GM18870 (cell line): ENCODE measurements at regions not wholly inside any gene's neighbourhood (a gene's known extent, or its start where the extent isn't known, plus 50 kb on each side); places are given as distances from the start of the nearest gene placed in this dataset.

Experiments used
- ATAC-seq: cut with Tn5 transposase; IDR thresholded peaks from one replicate; pipeline ENCODE4 v1.9.1; 2021; ENCODE audit warnings: moderate library complexity; ENCODE audit not compliant: unreplicated experiment

DNA sequence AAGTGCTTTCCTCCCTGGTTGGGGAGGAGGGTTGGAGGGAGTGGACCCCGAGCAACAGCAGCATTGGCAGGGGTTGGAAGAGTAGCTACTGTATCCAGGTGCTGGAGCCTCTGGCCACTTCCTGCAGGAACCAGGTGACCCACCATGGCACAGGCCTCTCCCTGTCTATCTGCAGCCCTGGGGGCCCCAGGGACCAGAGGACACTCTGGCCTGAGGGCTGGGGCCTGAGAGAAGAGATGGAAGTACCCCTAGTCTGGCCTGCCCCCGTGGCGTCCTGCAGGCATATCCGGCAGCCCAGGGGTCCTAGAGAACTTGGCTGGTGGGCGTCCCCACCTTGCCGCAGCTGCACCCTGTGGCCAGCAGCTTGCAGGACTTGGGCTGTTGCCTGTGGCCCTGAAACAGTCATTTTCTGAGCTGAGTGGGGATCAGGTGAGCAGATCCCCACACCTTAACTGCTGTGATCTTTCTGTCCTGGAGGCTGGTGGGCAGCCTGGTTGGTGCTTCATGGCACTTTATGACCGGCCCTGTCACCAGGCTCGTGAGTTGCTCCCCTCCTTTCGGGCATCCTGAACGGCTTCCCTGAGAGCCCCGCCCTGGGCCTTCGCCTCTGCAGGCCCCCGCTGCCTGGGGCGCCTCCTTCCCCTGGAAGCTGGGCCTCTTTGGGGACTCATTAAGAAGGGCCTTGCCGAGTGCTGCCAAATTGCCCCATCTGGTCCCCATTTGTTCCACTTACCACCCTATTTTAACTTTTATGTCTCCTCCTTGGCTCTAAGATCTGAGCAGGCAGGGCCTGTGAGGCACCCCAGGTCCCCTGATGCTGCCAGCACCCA, 298.6 kb downstream of the SEC14L1 start:
- ATAC-seq = no peak

DNA sequence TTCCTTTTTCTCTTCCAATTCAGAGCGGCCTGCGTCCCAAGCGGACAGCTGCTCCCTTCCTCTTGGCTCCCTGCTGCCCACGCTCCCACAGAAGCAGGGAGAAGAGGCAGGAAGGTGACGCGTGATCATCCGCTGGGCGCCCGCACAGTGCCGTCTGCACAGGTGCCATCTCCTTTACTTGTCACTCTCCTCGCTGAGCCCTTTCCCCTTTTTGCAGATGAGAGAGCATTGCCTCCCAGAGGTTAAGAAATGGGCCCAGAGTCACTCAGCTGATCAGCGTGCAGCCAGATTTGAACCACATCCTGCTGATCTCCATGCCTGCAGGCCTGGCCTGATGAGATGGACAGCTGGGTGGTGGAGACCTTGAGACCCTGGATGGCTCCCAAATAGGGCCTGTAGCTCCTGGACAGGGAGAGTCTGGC, 299.8 kb downstream of the SEC14L1 start:
- ATAC-seq = no peak

DNA sequence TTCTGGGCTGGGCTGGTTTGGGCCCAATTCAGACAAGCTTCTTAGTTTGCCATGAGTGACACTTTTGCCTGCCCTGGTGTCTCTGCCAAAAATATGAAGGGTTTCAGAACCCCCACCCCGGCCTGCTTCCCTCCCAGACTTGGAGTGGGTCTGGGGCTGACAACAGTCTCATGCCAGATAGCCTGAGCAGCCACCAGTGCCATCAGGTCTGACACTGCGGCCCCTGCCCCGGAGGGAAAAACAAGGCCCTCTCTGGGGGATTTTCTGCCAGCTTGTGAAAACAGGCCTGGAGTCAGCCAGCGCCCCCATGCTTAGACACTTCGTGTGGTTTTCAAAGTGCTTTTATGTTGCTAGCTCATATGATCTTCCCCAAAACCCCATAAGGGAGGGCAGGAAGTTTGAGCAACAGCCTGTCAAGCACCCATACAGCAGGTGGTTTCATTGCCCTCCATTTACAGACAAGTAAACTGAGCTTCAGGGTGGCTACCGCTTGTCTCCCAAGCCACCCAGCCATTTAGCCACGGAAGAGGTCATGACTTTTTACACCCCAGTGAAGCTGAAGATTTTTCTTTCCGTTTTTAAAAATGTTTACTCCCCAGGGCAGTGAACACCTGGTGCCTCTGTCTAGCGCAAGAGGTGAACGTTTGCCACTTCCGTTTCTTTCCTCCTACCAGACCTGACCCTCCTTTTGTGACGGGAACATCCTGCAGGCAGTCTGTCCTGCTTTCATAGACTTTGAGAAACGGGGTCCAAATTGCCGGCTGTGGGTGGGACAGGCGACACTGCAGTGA, 300.6 kb downstream of the SEC14L1 start:
- peak; percentile 49 for ATAC-seq

DNA sequence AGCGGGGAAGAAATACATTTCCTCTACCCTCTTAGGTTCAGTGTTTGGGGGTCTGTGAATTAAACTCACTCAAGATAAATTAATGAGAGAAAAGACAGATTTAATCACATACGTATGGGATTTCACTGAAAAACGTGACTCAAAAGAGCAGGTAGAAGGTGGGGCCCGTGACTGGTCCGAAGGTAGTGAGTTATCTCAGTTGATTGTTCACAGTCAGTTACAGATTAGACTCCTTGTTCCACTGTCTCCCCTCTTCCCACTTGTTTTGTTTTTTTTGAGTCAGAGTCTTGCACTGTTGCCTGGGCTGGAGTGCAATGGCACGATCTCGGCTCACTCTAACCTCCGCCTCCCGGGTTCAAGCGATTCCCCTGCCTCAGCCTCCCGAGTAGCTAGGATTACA, 301.2 kb downstream of the SEC14L1 start:
- no peak for ATAC-seq

DNA sequence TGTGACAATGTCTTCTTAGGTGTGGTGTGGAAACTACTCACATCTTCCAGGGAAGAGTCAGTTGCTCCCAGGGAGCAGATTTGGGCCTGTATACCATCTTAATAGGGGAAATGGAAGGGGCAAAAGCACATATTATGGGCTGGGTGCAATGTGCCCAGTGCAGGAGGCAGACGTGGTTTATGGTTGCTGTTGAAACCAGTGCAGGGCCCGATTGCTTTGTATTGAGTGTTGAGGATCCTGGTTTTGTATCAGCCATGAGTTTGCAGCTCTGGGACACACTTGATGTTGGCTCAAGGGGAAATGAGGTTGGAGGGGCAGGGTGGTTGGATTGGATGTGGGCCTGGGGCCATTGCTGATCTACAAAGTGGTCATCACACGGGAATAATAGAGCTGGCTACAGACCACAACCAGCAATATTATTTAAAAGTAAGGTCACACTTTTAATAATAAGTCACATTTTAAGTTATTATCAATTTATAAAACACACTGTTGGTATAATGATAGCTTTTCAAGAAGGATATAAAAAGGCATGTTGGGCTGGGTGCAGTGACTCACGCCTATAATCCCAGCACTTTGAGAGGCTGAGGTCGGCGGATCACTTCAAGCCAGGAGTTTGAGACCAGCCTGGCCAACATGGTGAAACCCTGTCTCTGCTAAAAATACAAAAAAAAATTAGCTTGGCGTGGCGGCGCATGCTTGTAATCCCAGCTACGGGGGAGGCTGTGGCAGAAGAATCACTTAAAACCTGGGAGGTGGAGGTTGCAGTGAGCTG, 302.4 kb downstream of the SEC14L1 start:
- ATAC-seq = no peak

DNA sequence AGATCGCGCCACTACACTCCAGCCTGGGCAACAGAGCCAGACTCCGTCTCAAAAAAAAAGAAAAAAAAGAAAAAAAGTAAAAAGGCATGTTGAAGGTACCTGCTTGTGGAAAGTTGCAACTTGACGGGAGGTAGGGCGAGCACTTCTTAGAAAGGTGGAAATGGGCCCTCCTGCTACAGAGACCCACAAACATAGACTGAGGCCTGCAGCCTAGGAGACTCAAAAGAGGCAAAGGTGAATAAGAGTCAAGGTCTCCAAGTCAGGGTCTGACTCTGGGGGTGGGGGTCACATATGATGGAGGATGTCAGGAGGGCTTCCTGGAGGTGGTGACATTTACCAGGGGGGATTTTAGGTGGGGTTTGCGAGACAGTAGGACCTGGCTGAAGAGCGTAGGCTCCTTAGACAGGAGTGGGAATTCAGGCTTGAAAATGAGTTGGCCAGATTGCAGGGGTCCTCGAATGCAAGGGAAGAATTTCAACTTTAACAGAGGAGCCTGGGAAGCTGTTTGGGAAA, 303.0 kb downstream of the SEC14L1 start:
- no peak for ATAC-seq

DNA sequence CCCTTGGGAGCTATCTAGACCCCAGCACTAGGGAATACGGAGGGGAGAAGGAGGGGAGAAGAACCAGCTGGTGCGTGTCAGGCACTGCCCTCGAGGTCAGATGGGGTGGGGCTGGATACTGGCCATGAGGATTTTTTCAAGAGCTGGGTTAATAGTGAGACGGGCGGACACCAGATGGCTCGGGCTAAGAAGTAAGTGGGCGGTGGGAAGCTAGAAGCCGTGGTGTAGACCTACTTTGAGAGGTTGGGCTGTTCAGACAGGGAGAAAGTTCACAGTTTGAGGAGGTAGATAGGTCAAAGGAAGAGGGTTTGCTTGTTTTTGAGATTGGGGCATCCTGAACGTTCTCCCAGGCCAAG, 303.8 kb downstream of the SEC14L1 start:
- no peak for ATAC-seq

DNA sequence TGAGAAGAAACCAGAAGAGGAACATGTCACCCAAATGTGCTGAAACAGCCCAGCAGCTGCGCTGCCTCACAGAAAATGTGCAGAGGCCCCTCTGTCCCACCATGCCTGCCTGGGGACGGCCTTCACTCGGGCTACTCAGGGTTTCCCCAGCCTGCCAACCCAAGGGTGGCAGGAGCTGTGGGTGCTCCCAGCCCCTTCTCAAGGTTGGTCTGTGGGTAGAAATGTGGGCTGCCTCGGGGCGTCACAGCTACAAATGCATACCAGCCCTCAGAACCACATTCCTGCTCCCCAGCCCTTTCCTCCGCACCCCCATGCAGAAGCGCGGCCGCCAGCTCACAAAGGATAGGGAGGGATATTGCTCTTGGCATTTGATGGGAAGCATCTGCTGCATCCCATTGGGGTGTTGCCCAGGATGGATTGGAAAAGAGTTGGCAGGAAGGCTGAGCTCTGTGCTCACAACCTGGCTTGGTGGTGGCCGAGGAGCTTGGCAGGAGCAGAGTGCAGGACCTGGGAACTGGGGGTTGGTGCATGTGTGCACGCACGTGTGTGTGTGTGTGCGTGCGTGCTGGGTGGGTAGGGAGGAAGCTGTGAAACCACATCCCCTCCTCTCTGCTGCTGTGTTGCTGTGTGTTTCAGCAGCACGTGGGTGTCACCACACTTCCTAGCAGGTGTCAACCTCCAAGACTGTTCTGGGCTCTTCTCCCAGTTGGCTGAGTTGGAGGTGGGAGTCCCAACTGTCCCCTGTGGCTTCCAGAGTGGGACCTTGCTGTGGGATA, 304.4 kb downstream of the SEC14L1 start:
- no peak for ATAC-seq

DNA sequence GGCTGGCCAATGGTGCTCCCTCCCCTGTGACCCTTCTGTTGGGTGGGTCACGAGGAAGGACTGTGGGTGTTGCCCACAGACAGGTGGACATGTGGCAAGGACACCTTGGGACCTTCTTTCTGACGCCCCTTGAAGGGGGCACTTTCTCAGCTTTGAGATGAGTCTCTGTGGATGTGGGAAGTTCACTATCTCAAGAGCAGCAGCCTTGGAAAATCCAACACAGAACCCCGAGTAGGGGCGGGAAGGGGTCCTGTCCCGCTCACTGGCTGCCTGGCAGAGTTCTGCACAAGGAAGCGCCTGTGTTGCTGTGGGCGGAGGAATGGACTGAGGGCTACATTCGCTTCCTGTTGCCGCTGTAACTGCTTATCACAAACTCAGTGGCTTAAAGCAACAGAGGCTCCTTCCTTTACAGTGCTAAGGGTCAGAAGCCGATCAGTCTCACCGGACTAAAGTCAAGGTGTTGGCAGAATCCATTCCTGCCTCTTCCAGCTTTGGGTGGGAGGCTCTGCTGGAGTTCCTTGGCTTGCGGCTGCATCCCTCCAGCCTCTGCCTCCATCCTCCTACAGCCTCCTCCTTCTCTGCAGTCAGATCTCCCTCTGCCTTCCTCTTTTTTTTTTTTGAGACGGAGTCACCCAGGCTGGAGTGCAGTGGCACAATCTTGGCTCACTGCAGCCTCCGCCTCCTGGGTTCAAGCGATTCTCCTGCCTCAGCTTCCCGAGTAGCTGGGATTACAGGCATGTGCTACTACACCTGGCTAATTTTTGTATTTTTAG, 305.2 kb downstream of the SEC14L1 start:
- no peak for ATAC-seq

DNA sequence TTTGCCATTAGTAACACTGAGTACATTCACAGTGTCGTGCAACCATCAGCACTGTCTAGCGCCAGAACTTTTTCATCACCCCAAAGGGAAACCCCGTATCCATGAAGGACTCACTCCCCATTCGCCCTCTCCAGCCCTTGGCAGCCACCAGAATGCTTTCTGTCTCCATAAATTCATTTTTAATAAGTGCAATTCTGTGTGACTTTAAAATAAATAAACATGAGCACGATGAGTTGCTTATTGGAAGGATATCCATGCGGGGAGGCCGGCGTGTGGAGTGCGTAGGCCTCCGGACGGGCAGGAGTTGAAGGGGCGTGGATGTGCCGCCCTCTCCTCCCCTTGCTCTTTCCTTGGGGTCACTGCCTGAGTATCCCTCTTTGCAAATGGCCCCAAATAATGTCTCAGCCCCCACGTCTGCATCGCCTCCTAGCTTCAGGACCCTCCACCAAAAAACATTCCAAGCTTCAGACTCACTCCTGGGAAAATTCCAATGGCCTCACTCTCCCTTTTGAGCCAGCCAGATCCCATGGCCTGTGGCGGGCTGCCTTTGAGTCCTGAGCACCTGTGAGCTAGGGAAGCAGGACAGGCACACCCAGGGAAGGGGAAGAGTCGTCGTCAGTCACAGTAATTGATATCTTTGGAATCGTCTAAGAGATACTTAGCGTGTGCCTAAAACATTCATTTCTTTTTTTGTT, 306.3 kb downstream of the SEC14L1 start:
- no peak for ATAC-seq

DNA sequence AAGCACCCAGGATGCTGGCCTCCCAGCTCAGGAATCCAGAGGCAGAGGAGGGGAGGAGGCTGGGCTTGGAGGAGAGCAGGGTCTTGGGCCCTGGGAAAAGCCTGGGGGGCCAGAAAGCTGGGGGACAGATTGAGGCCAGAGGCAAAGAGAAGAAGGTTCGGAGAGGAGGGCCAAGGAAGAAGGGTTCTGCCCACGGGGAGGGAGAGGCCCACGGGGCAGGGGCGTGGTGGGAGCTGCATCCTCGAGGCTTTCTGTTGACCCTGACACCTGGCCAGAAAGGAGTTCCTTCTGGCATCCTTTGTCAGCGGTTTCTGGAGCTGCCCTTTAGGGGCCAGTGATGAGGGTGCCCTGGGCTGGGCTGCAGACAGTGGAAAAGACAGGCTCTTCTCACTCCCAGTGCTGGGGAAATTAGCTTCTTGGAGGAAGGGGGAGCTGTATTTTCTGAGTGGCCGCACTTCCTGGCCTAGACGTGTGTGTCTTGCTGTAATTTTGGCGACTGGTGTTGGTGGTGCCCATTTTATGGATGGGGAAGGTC, 308.7 kb downstream of the SEC14L1 start:
- no peak for ATAC-seq

DNA sequence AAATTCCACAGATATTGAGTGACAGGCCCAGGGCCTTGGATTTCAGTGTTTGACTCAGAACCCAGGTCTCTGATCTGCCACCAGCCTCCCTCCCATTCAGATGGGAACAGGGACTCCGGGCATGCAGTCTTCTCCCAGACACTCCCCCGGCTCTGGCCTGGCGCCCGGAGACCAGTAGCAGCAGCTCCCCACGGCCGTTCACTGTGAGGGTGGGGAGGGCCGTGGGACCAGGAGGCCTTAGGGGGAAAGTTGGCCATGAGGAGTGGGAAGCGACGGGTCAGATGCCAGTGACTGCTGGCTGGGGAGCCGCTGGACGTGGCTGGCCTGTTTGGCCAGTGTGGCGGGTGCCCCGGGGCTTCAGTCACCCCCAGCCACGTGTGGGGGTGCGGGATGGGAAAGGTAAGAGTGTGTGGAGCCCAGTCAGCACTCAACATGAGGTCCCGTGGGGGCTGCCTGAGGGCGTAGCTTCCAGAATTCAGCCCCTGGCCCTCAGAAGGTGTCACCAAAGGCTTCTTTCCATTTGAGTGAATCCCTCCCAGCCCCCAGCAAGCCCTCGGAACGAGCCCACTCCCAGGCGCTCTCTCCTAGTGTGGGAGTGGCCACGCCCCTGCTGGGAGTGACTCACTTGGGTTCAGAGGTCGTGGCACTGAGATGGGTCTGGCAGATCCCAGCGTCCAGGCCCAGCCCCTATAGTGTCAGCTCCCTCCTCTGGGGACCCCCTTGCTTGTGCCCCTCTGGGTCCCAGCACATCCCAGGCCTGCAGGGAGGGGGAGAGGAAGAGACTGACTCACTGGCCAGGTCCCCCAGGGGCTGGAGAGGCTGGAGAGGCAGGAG, 309.4 kb downstream of the SEC14L1 start:
- no peak for ATAC-seq

DNA sequence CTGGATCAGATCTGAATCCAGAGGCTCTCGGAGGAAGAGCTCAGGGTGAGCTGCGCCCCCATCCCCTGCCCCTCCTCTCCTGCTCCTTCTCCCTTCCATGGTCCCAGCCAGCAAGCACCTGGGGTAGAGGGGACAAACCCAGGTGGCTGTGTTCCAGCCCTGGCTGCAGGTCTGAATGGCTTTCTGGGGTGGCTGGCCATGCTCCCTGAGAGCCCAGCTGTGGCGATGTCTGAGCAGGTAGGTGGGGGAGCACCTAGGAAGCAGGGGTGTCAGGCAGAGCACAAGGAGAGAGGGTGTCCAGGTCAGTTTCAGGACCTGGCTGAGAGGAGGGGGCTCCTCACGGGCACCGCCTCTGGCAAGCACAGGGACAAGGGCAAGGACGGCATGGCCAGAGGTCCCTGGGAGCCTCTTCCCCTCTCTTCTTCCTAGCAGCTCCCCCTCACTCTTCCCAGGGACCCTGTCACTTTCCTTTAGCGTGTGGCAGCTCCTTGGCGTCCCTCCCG, 310.0 kb downstream of the SEC14L1 start:
- ATAC-seq = no peak

DNA sequence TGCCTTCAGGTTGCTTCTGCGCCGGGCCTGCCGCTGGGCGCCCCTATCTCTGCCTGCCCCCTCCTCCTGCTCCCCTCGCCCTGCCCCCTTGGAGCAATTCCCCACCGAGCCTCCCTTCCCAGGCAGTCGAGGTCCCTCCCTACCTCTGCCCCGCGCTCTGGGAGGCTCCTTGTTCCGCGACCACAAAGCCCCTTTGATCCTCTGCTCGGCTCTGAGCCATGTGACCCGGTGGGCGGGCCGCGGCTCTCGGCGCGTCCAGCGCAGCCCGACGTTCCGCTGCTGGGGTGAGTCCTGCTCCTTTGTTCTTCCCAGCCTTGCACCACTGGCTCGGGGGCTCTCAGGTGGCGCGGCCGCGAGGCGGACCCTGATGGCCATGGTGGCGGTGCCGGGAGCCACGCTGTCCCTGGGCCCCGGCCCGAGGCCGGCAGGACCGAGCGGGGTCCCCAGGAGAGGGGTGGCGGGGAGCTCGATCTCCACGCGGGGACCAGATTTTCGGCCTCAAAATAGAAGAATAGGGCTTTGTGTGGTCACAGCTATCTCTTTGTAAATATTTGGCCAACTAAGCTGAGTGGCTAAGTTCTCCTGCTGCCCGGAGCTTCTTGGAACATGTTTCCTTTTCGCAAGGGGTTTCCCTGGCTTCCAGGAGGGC, 310.6 kb downstream of the SEC14L1 start:
- ATAC-seq = no peak

DNA sequence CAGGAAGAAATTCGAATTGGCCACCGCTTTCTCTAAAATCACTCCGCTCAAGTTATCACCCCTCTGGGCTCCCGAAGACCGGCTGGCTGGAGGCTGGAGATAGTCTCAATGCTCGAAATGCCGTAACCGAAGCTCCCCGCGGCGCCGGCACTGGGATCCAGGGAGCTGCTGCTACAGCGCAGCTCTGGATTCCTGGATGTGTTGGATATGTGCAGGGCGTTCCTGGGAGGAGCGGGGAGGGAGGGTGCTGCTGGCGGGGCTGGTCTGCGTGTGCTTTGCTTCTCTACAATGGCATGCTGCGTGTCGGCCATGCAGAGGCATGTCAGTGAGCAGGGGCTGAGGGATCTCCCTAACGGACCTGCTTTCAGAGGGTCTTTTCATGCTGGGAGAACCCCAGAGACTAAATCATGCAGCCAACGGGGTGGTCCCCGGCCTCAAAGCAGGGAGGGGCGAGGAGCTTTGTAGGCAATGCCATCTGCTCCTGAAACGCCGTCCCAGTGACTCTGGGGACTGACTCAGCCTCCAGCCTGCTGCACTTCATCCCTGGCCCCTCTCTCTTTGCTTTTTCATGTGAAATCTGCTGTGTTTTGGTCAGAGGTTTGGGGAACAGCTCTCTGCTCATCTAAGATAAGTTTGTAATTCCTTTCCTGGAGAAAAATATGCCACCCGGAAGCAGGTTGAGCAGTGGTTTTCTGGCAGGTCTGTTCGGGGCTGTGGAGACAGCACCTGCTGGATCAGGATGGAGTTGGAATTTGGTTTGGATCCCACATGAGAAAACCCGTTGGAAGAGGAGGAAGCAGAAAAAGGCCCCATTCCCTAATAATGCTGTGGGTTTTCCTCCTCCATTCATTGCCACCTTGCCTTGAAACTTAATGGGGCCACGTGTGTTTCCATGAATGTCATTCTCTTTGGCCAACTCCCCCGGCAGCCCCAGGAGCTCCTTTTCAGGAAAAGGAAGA, 311.4 kb downstream of the SEC14L1 start:
- ATAC-seq = no peak

DNA sequence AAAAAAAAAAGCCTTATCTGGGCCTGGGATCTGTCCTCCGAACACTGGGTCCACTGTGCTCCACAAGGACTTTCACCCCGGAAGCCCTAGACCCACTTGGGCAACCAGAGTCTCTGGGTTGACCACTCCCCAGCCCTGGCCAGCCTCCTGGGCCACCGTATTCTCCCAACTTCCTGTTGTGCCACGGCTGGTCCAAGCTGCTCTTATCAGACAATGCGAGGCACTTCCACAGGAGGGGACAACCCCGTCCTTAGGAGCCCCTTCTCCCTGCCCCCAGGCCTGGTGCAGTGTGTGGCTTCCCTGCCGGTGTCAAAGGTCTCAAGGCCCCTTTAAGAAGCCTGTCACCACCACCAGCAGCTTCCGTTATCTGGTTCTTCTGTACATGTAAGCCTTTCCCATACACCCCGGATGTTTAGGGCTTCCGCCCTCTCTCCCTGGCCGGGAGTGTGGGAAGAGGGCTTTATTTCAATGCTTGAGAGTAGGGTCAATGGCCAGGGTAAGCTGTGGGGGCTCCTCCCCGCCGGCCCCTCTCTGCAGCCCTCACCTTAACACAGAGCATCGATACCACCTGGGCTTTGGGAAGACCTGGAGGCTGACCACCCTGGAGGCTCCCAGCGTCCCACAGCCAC, 313.0 kb downstream of the SEC14L1 start:
- ATAC-seq = no peak
